HG03159 (cell line): ENCODE measurements at regions not wholly inside any gene's neighbourhood (a gene's known extent, or its start where the extent isn't known, plus 50 kb on each side); places are given as distances from the start of the nearest gene placed in this dataset.

ENCODE experiments used
- ATAC-seq: cut with Tn5 transposase; IDR thresholded peaks from one replicate; pipeline ENCODE4 v1.9.1; 2021; ENCODE audit warnings: mild to moderate bottlenecking, moderate library complexity; ENCODE audit not compliant: unreplicated experiment

- no peak for ATAC-seq
These were observed 86.9 kb upstream of the NWD2 start for GRCh38 chr4:37157476-37158167.

GRCh38 chr4:37160653-37161052 is 83.9 kb upstream of the NWD2 start:
- no peak for ATAC-seq

- ATAC-seq: no peak
These were observed 78.7 kb upstream of the NWD2 start for GRCh38 chr4:37165844-37166243.

- ATAC-seq: no peak
These were observed 74.6 kb upstream of the NWD2 start for GRCh38 chr4:37169956-37170355.

GRCh38 chr4:37188100-37188499 is 56.4 kb upstream of the NWD2 start:
- ATAC-seq: no peak
